H1 (cell line): ENCODE measurements at regions not wholly inside any gene's neighbourhood (a gene's known extent, or its start where the extent isn't known, plus 50 kb on each side); places are given as distances from the start of the nearest gene placed in this dataset.

Experiments used
- POLR2A ChIP-seq, 2 experiments: IDR thresholded peaks; 1 replicate in 1 of 2; 2 replicates in 1 of 2; pipeline ENCODE4 v1.6.1; 2011; ENCODE audit warnings: low read depth in 2 of 2, low read length in 2 of 2, mild to moderate bottlenecking in 2 of 2; ENCODE audit errors: control extremely low read depth in 1 of 2

DNA sequence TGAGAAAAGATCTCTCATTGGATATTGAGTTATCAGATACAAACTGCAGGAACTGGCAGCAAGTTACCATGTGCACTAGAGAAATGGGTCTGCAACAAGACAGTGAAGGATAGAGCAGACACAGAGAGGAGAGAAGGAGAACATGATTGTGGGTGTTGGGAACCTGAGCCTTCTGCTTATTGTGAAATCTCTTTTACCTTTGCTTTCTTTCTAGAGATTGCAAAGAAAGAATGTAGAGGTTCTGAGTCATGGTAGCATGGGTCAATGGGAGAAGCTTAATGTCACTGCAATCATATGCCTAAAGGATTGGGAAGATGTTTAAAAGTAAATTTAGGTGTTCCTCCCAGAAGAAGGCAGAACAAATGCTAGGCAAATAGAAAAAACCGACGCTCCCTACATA lies 821.4 kb downstream of the CCSER2 start (continued):
- no peak for TF ChIP-seq POLR2A (IDR thresholded peaks at IDR 0.05; ENCODE audit: control extremely low read depth in 1 of 2, low read depth in 2 of 2, low read length in 2 of 2)
- TF ChIP-seq, all 59 proteins: peak for 0
